HG03571 (cell line): ENCODE measurements at regions not wholly inside any gene's neighbourhood (a gene's known extent, or its start where the extent isn't known, plus 50 kb on each side); places are given as distances from the start of the nearest gene placed in this dataset.

Source experiments
- ATAC-seq: cut with Tn5 transposase; IDR thresholded peaks from one replicate; pipeline ENCODE4 v1.9.1; 2021; ENCODE audit not compliant: unreplicated experiment

GRCh38 chr2:176595986-176596385 is 326.7 kb downstream of the MTX2 start:
- ATAC-seq = no peak

GRCh38 chr2:176597916-176598315 is 328.7 kb downstream of the MTX2 start:
- ATAC-seq = no peak

- no peak for ATAC-seq
Observed at GRCh38 chr2:176598351-176598750, 329.1 kb downstream of the MTX2 start.

GRCh38 chr2:176599796-176600485 is 330.7 kb downstream of the MTX2 start:
- ATAC-seq = no peak

GRCh38 chr2:176601066-176601465 is 331.8 kb downstream of the MTX2 start:
- ATAC-seq = no peak

- no peak for ATAC-seq
Observed at GRCh38 chr2:176612036-176612435, 342.8 kb downstream of the MTX2 start.

- ATAC-seq = no peak
Observed at GRCh38 chr2:176612736-176613135, 343.5 kb downstream of the MTX2 start.

- ATAC-seq = no peak
Observed at GRCh38 chr2:176613323-176613987, 344.2 kb downstream of the MTX2 start.

GRCh38 chr2:176614049-176614448 is 344.8 kb downstream of the MTX2 start:
- no peak for ATAC-seq

- ATAC-seq = no peak
Observed at GRCh38 chr2:176614930-176615329, 345.7 kb downstream of the MTX2 start.

GRCh38 chr2:176619504-176619903 is 350.3 kb downstream of the MTX2 start:
- no peak for ATAC-seq

GRCh38 chr2:176621350-176621749 is 352.1 kb downstream of the MTX2 start:
- no peak for ATAC-seq

GRCh38 chr2:176622792-176623191 is 353.6 kb downstream of the MTX2 start:
- ATAC-seq = no peak

GRCh38 chr2:176626796-176627195 is 357.6 kb downstream of the MTX2 start:
- ATAC-seq = no peak

- ATAC-seq = no peak
Observed at GRCh38 chr2:176628438-176628837, 359.2 kb downstream of the MTX2 start.

- ATAC-seq = no peak
Observed at GRCh38 chr2:176633754-176634153, 364.5 kb downstream of the MTX2 start.

- ATAC-seq = no peak
Observed at GRCh38 chr2:176636401-176636800, 367.2 kb downstream of the MTX2 start.

GRCh38 chr2:176637142-176637485 is 367.9 kb downstream of the MTX2 start:
- ATAC-seq = no peak

GRCh38 chr2:176637486-176638166 is 368.4 kb downstream of the MTX2 start:
- ATAC-seq = peak; percentile 31

- peak; percentile 89 for ATAC-seq
Observed at GRCh38 chr2:176638167-176639015, 369.1 kb downstream of the MTX2 start.

GRCh38 chr2:176639016-176639343 is 369.7 kb downstream of the MTX2 start:
- ATAC-seq = no peak
